Stomach (tissue), 4 donors: ENCODE measurements at regions not wholly inside any gene's neighbourhood (a gene's known extent, or its start where the extent isn't known, plus 50 kb on each side); places are given as distances from the start of the nearest gene placed in this dataset.

Experiments
- EP300 ChIP-seq: sonication (generic); formaldehyde crosslinking; IDR thresholded peaks from one replicate; pipeline ENCODE4 v1.6.1; 2017; ENCODE audit warnings: antibody characterized with exemption
- POLR2A ChIP-seq, 4 donors: fragments of 450-650 bp; IDR thresholded peaks; one replicate each; pipeline ENCODE4 v1.6.1; 2016; ENCODE audit warnings: antibody characterized with exemption in 4 of 4, control low read depth in 2 of 4, mild to moderate bottlenecking in 1 of 4, moderate library complexity in 1 of 4
- POLR2AphosphoS5 ChIP-seq, 3 donors: sonication (generic); formaldehyde crosslinking; IDR thresholded peaks; one replicate each; pipeline ENCODE4 v1.6.1; 2016; ENCODE audit warnings: antibody characterized with exemption in 3 of 3
- TF ChIP-seq, protein P1 (sequence below), 7 experiments: fragments of 450-650 bp in 4 of 7; fragments of 200-600 bp in 3 of 7; sonication (generic) in 3 of 7; IDR thresholded peaks; one replicate each; pipeline ENCODE4 v1.5.1; 2016 to 2019; ENCODE audit warnings: antibody characterized with exemption in 7 of 7, control low read depth in 2 of 7, mild to moderate bottlenecking in 1 of 7

DNA sequence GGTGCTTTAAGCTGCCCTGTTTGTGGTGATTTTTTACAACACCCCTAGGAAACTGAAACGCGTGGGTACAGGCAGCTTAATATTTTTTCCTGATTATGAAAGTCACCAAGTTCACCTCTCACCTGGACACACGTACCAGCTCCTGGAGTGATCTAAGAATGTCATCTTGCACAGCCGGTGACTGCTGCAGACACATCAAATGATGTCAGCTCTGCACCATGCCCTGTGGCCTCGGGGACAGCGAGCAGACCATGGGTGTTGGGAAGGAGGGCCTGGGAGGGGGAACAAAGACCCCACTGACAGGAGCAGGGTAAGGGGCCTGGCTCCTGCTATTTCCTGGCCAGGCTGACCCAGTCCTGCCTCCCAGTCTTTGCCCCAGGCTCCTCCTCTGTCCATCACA, 272.7 kb downstream of the PARN start:
- TF ChIP-seq POLR2A (IDR thresholded peaks at IDR 0.05) (no peak), POLR2AphosphoS5 (IDR thresholded peaks at IDR 0.05) (no peak), EP300 (no peak)
- TF ChIP-seq, protein P1, sequence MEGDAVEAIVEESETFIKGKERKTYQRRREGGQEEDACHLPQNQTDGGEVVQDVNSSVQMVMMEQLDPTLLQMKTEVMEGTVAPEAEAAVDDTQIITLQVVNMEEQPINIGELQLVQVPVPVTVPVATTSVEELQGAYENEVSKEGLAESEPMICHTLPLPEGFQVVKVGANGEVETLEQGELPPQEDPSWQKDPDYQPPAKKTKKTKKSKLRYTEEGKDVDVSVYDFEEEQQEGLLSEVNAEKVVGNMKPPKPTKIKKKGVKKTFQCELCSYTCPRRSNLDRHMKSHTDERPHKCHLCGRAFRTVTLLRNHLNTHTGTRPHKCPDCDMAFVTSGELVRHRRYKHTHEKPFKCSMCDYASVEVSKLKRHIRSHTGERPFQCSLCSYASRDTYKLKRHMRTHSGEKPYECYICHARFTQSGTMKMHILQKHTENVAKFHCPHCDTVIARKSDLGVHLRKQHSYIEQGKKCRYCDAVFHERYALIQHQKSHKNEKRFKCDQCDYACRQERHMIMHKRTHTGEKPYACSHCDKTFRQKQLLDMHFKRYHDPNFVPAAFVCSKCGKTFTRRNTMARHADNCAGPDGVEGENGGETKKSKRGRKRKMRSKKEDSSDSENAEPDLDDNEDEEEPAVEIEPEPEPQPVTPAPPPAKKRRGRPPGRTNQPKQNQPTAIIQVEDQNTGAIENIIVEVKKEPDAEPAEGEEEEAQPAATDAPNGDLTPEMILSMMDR (IDR thresholded peaks at IDR 0.05), result no peak
